Spleen (tissue), 11 donors: ENCODE measurements at regions not wholly inside any gene's neighbourhood (a gene's known extent, or its start where the extent isn't known, plus 50 kb on each side); places are given as distances from the start of the nearest gene placed in this dataset.

Experiments used
- DNase-seq: peaks from one replicate; pipeline ENCODE4 v3.0.0-alpha.2; 2020
- H3K27ac ChIP-seq, 8 donors: fragments of 200-600 bp; sonication (generic) in 7 of 8; 1 replicate in 4 of 8; 2 replicates in 4 of 8; pipeline versions ENCODE4 v1.5.0 to v1.8.0; 2016 to 2021; ENCODE audit warnings: inconsistent platforms in 4 of 8, mild to moderate bottlenecking in 4 of 8, moderate library complexity in 1 of 8
- H3K27me3 ChIP-seq, 7 donors: fragments of 200-600 bp; sonication (generic) in 6 of 7; replicated peaks in 1 of 7; 1 replicate in 4 of 7; 2 replicates in 3 of 7; pipeline versions ENCODE4 v1.5.0 to v1.8.0; 2016 to 2021; ENCODE audit warnings: inconsistent platforms in 3 of 7, mild to moderate bottlenecking in 1 of 7
- H3K36me3 ChIP-seq, 6 donors: fragments of 200-600 bp; sonication (generic) in 5 of 6; 1 replicate in 4 of 6; 2 replicates in 2 of 6; pipeline versions ENCODE4 v1.5.0 to v1.8.0; 2016 to 2021; ENCODE audit warnings: inconsistent platforms in 2 of 6
- H3K4me1 ChIP-seq, 6 donors: fragments of 200-600 bp; sonication (generic) in 5 of 6; 1 replicate in 3 of 6; 2 replicates in 3 of 6; pipeline versions ENCODE4 v1.5.0 to v1.8.0; 2016 to 2021; ENCODE audit warnings: inconsistent platforms in 3 of 6
- H3K4me3 ChIP-seq, 8 donors: fragments of 200-600 bp; sonication (generic) in 7 of 8; 1 replicate in 4 of 8; 2 replicates in 4 of 8; pipeline versions ENCODE4 v1.5.0 to v1.8.0; 2016 to 2021; ENCODE audit warnings: inconsistent platforms in 4 of 8, mild to moderate bottlenecking in 4 of 8, moderate library complexity in 2 of 8
- H3K9me3 ChIP-seq, 8 donors: fragments of 200-600 bp; sonication (generic) in 7 of 8; 1 replicate in 4 of 8; 2 replicates in 4 of 8; pipeline versions ENCODE4 v1.5.0 to v1.8.0; 2016 to 2021; ENCODE audit warnings: inconsistent platforms in 4 of 8
- CTCF ChIP-seq, 11 experiments: fragments of 200-600 bp in 7 of 11; fragments of 450-650 bp in 4 of 11; sonication (generic) in 4 of 11; IDR thresholded peaks in 8 of 11; conservative IDR thresholded peaks in 3 of 11; 1 replicate in 7 of 11; 2 replicates in 4 of 11; pipeline versions ENCODE4 v1.4.0 to v1.8.0; 2016 to 2021; ENCODE audit warnings: antibody characterized with exemption in 11 of 11, inconsistent platforms in 4 of 11, mild to moderate bottlenecking in 1 of 11
- POLR2A ChIP-seq, 3 donors: fragments of 450-650 bp; IDR thresholded peaks; one replicate each; pipeline ENCODE4 v1.5.1; 2017; ENCODE audit warnings: antibody characterized with exemption in 3 of 3, mild to moderate bottlenecking in 1 of 3
- POLR2AphosphoS5 ChIP-seq, 3 donors: sonication (generic); formaldehyde crosslinking; IDR thresholded peaks; one replicate each; pipeline ENCODE4 v1.5.1; 2017; ENCODE audit warnings: antibody characterized with exemption in 3 of 3
- WGBS, 5 donors: extraction: QIAGEN DNeasy Blood & Tissue Kit in 3 of 5; methylation state at CpG; one replicate each; pipeline versions ENCODE4 v1.1.5 to v1.1.7; 2013 to 2018; 5-methylcytosine and 5-hydroxymethylcytosine counted together
- intact Hi-C: fragments of 100-400 bp; cut with DNase I; formaldehyde crosslinking; loops from one replicate; pipeline ENCODE4 v1.15.0; 2023; ENCODE audit warnings: low total_unique reads
- donor health status: healthy with polysubstance abuse.
- donor health status: DM: no; HTN: no; CAD: no; lungs with moderate emphysema.
- donor health status: DM: no; HTN: no; CAD: no.
- donor health status: Bipolar disorder and iron deficiency.
- donor health status: healthy.
- donor health status: DM: no; HTN: no; CAD: no.
- donor health status: DM: yes; HTN: yes; CAD: no.

- no peak for TF ChIP-seq POLR2AphosphoS5 (IDR thresholded peaks at IDR 0.05)
- TF ChIP-seq CTCF (IDR thresholded peaks at IDR 0.05 in 8 of 11, conservative IDR thresholded peaks at IDR 0.05 in 3 of 11) = no peak
- no peak for TF ChIP-seq POLR2A (IDR thresholded peaks at IDR 0.05)
- no peaks in the 10 kb centered on the region for H3K9me3 ChIP-seq
- H3K4me3 ChIP-seq = no peak overlapping the region
- no peaks in the 10 kb centered on the region for H3K36me3 ChIP-seq
- 68 to 78% (median 73%) methylated on average over 10 of the region's 10 CpGs for whole genome bisulfite sequencing, 5 donors
- H3K27ac ChIP-seq = no peak overlapping the region
- intact Hi-C loops = no loop called here
- H3K4me1 ChIP-seq = no peaks in the 10 kb centered on the region
- peak; percentile 38 for DNase-seq
- no peaks in the 10 kb centered on the region for H3K27me3 ChIP-seq
Measured at GRCh38 chr11:71326328-71326940, 74.1 kb upstream of the SHANK2 start.

GRCh38 chr11:71325418-71326327 lies 73.3 kb upstream of the SHANK2 start:
- H3K27me3 ChIP-seq = no peaks in the 10 kb centered on the region
- peak; percentile 58 for DNase-seq
- H3K9me3 ChIP-seq = no peaks in the 10 kb centered on the region
- intact Hi-C loops = no loop called here
- H3K36me3 ChIP-seq = no peaks in the 10 kb centered on the region
- H3K27ac ChIP-seq = no peak overlapping the region
- H3K4me1 ChIP-seq = no peaks in the 10 kb centered on the region
- 79 to 91% (median 88%) methylated on average over 24 of the region's 24 CpGs for WGBS, 5 donors
- no peak overlapping the region for H3K4me3 ChIP-seq
- TF ChIP-seq POLR2A (IDR thresholded peaks at IDR 0.05) = no peak
- TF ChIP-seq CTCF (IDR thresholded peaks at IDR 0.05 in 8 of 11, conservative IDR thresholded peaks at IDR 0.05 in 3 of 11) = no peak
- no peak for TF ChIP-seq POLR2AphosphoS5 (IDR thresholded peaks at IDR 0.05)

- 79 to 88% (median 85%) methylated on average over 13 of the region's 13 CpGs for WGBS, 5 donors
- TF ChIP-seq POLR2A (IDR thresholded peaks at IDR 0.05) (no peak), POLR2AphosphoS5 (IDR thresholded peaks at IDR 0.05) (no peak), CTCF (IDR thresholded peaks at IDR 0.05 in 8 of 11, conservative IDR thresholded peaks at IDR 0.05 in 3 of 11) (no peak)
- Histone ChIP-seq H3K27ac (no peak overlapping the region), H3K4me1 (no peaks in the 10 kb centered on the region), H3K36me3 (no peaks in the 10 kb centered on the region), H3K27me3 (peaks cover 0 to 4% (median 0%) of the 10 kb centered on the region in 7 donors), H3K4me3 (no peak overlapping the region), H3K9me3 (peaks cover 0 to 5% (median under 1%) of the 10 kb centered on the region in 8 donors)
- peak; percentile 41 for DNase-seq
- intact Hi-C loops = no loop called here
Measured at GRCh38 chr11:71324788-71325417, 72.5 kb upstream of the SHANK2 start.
